NCI-H1417 (cell line): ENCODE measurements at regions not wholly inside any gene's neighbourhood (a gene's known extent, or its start where the extent isn't known, plus 50 kb on each side); places are given as distances from the start of the nearest gene placed in this dataset.

Source experiments
- DNase-seq, 3 experiments: peaks; one replicate each; lab custom pipeline; 2025; lab: John Stamatoyannopoulos, UW

GRCh38 chr20:62527781-62528180 lies 52.0 kb upstream of the GATA5 start:
- no peak for DNase-seq

DNA sequence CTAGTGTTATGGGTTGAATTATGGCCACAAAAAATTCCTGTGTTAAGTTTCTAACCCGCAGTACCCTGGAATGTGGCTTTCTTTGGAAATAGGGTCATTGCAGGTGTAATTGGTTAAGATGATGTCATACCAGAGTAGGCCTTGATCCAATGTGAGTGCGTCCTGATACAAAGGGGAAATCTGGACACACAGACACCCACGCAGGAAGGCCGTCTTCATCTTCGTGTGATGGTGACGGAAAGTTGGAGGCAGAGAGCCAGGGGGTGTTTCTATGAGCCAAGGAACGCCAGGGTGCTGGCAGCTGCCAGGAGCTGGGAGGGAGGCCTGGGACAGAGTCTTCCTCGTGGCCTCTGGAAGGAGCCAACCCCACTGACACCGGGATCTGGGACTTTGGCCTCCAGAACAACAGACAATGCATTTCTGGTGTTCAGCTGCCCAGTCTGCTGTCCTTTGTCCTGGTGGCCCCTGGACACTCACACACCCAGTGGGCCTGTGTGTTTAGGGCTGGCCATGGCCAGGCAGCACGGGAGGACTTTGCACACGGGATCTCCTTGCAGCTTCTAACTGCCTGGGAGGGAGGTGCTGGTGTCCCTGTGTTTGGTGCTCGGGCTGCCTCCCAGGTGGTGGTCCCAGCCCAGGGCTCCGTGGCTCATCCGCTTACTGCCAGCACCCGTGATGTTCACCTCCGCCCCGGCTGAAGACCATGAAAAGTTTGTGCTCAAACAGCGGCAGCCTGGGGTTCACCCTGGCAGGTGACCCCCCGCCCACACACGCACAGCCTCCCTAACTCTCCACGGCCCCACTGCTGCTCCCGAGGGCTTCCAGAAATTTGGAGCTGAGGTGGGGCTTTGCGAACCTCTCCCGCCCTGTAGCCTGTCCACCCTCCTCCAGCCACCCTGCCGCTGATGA lies 53.4 kb upstream of the GATA5 start:
- DNase-seq = no peak

DNA sequence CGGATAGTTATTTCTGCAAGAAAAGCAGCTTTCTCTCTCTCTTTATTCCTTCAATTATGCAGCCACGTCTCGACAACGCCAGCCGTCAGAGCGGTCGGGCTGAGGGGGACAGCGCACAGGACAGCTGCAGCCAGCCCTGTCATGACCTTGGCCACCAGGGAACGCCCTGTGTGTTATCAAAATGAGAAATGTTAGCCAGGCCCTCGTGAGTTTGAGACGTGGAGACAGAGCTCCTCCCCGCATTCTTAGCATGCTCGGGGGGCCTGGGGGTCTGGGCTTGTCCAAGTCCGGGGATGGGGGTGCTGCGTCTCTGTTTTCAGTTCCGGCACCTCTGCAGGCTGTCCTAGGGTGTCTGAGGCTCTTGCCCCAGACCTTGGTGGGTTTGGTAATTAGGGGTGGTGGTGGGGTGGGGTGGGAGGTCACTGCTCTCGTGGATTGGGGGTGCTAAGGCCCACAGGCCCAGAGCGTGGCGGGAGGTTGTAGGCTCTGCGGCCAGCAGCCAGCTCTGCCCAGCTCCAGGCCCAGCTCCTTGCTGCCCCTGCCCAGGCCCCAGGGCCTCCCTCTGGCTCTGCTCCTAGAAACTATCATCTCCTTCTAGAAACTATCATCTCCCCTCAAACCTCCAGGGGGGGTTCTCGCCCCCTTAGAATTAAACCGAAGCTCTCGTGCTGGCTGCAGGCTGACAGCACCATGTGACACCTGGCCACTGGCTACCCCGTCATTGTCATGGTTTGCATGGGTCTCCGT lies 54.3 kb upstream of the GATA5 start:
- DNase-seq = no peak

GRCh38 chr20:62530643-62531032 lies 54.8 kb upstream of the GATA5 start:
- no peak for DNase-seq

- no peak for DNase-seq
These were observed 55.4 kb upstream of the GATA5 start for GRCh38 chr20:62531046-62531838.

- DNase-seq = no peak
These were observed 57.1 kb upstream of the GATA5 start for GRCh38 chr20:62532921-62533320.

- DNase-seq = no peak
These were observed 58.0 kb upstream of the GATA5 start for GRCh38 chr20:62533591-62534495.

- no peak for DNase-seq
These were observed 58.9 kb upstream of the GATA5 start for GRCh38 chr20:62534526-62535221.

- DNase-seq = no peak
These were observed 59.6 kb upstream of the GATA5 start for GRCh38 chr20:62535282-62535811.

DNA sequence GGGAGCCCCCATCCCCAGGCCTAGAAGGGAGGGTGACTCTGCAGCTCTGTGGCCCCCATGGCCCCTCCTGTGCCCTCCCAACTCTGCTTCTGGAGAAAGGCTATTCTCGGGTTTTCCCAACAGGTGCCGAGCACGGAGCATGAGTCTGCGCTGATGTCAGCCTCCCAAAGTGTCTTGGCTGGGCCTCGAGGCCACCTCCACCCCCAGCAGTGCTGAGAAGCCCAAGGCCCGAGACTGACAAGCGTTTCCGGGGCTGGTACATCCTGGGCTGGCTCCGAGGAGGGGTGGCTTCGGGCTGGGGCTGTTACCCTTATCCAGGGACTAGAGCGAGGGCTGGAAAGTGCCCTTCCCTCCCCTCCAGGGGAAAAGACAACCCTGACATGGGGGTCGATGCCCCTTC lies 60.2 kb upstream of the GATA5 start:
- no peak for DNase-seq

- no peak for DNase-seq
These were observed 61.1 kb upstream of the GATA5 start for GRCh38 chr20:62536871-62537401.

DNA sequence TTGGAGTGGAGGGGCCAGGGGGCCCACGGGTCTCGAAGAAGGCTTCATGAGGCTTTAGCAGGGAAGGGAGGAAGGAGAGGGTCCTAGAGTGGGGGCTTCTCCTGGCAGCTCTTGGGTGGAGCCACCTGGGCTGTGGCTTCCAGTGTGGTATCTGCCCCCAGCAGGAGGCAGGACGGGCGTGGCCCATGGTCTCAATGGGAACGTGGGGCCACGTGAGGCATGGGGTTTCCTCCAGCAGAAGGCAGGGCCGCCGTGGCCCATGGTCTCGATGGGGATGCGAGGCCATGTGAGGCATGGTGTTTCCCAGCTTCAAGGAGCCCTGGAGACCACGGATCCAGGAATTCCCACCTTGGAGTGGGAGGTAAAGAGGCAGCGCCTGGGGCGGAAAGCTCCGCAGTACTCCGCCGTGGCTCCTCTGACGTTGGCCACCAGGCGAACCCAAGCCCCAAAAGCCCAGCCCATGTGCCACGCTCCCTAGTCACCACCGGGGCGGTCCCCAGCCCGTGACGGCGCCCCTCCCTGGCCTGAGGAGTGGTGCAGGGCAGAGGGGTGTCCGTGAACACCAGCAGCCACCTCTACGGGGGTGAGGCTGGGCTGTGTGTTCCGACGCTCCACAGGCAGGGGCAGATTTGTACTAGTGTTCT lies 62.0 kb upstream of the GATA5 start:
- no peak for DNase-seq

DNA sequence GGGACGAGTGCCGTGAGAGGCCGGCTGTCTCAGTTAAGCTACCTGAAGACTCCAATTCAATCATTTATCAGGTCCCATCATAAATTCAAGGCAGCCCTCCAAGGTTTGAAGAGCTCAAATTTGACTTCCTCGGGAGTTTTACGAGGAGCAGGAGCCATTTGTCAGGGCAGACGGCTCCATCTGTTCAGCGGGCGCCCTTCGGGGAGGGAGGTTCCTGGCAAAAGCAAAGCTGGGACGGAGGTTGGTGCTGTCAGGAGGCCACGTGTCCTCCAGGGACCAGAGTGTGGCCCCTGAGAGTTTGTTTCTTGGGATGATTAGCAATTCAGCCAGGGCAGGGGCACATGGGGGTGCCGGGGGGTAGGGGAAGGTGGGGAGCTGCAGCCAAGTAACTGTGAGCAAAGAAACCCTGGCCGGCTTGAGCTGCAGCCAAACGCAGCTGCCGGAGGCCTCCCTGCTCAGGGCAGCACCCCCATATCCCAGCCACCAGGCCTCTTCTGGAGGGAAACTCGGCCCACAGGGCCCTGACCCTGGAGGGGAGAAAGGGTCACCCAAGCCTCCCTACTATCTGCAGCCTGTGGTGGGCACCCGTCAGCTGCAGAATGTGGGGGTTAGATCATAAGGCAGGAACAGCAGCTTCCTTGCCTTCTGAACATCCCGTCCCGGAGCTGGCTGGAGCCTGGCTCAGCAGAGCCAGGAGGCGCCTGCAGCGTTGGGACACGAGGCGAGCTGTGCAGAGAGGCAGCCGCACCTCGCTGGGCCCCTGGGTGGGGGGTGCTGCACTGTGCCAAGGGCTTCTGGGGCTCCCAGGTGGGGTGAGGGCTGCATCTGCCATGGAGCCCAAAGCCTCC lies 63.6 kb upstream of the GATA5 start:
- DNase-seq = peak in 1 of 3 experiments; percentile 24

DNA sequence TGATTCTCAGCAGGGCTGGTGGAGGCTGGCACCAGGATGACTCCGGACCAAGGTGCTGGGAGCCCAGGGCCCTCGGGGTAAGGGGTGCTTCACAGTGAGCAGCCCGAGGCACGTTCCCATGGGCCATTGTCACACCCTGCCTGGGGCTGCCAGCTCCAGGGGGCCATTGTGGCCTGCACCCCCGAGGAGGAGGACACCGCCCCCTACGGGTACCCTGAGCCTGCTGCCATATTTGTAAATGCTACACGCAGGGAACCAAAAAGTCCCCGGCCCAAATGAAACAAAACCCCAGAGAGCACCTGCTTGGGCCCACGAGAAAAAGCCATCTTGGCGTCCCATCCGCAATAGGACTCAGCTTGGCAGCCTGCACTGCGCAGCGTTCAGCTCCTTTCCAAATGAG lies 64.7 kb upstream of the GATA5 start:
- no peak for DNase-seq

- no peak for DNase-seq
These were observed 67.1 kb upstream of the GATA5 start for GRCh38 chr20:62542862-62543261.

DNA sequence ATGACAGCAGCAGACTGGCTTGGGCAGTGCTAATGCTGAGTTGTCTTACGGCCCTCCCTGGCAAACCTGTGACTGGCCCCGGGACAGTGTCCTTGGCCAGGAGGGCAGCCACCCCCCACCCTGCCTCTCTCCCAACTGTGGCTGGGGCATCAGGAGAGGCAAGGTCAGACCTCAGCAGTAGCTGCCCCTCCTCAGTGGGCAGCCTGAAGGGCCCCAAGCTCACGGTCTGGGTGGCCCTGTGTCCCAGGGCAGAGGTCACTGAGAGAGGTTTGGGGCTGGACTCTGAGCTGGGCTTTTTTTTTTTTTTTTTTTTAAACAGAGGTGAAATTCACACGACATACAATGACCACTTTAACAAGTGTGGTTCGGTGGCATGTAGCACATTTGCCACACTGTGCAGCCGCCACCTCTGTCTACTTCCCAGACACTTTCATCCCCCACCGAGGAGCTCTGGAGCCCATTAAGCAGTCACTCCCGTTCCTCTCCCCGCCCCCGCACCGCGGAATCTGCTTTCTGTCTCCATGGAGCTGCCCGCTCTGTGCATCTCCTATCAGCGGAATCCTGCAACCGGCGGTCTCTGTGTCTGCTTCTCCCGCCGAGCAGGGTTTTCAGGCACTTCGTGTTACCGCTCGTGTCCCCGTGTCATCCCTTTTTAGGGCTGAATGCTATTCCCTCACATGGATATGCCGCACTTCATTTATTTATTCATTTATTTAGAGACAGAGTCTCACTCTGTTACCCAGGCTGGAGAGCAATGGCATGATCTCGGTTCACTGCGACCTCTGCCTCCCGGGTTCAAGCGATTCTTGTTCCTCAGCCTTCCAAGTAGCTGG lies 67.9 kb upstream of the GATA5 start:
- DNase-seq = peak in 1 of 3 experiments; percentile 10

GRCh38 chr20:62544505-62545055 lies 68.8 kb upstream of the GATA5 start:
- DNase-seq = no peak

GRCh38 chr20:62545271-62545670 lies 69.5 kb upstream of the GATA5 start:
- DNase-seq = no peak
